ENCODE measurements at regions not wholly inside any gene's neighbourhood (a gene's known extent, or its start where the extent isn't known, plus 50 kb on each side); places are given as distances from the start of the nearest gene placed in this dataset.

DNA sequence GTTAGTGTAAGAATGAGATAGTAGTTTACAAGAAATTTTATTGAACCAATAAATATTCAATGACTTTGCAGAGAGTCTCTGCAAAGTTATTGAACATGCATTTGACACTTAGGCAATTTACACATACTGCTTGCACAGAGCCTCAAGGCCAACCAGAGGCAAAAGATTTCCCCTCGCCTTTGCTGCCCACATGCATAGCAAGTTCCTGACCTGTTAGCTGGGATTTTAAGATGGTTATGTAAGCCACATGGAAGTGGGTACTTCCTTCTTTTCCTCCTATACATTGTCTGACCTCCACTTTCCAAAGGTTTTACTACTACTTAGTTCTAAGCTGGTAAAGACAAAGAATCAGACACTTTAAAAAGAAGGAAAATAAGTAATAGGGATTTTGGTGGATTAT is 430.1 kb upstream of the FRG1 start:
- ChIA-PET RAD21 (ENCODE audit: low non-redundant PET in 1 of 2, low total read pairs in 2 of 2, uncharacterized antibody in 2 of 2, unreplicated experiment in 2 of 2) (no interaction called here), CTCF (no interaction called here), POLR2A (no interaction called here)
- Histone ChIP-seq H3K36me3 (ENCODE audit: control insufficient read depth in 1 of 2, insufficient read depth in 2 of 2, low read length in 2 of 2) (no peaks in the 10 kb centered on the region), H3K4me1 (ENCODE audit: control insufficient read depth in 1 of 2, insufficient read depth in 2 of 2, low read length in 2 of 2) (no peaks in the 10 kb centered on the region), H3K9me3 (ENCODE audit: control insufficient read depth in 1 of 2, insufficient read depth in 1 of 2, low read depth in 1 of 2, low read length in 2 of 2) (no peaks in the 10 kb centered on the region), H3K27ac (ENCODE audit: low read depth, low read length) (no peak overlapping the region), H3K27me3 (ENCODE audit: insufficient read depth, low read length) (no peaks in the 10 kb centered on the region), H3K9ac (ENCODE audit: low read length) (no peak overlapping the region), H3K4me2 (ENCODE audit: low read length) (no peak overlapping the region), H3K79me2 (ENCODE audit: insufficient read depth, low read length) (no peaks in the 10 kb centered on the region), H4K20me1 (ENCODE audit: insufficient read depth) (no peaks in the 10 kb centered on the region), H3K9me2 (ENCODE audit: insufficient read depth) (no peaks in the 10 kb centered on the region), H2AFZ (ENCODE audit: low read depth, low read length, poor library complexity, severe bottlenecking) (no peak overlapping the region), H3K4me3 (replicated peaks in 1 of 2; ENCODE audit: low read depth in 1 of 2, low read length in 2 of 2) (no peak overlapping the region)
- DNase-seq (ENCODE audit: low read depth, low spot score) (no peak), ATAC-seq (no peak)
- TF ChIP-seq SP1 (IDR thresholded peaks at IDR 0.05; ENCODE audit: low read depth), result no peak
- TF ChIP-seq, protein P1, sequence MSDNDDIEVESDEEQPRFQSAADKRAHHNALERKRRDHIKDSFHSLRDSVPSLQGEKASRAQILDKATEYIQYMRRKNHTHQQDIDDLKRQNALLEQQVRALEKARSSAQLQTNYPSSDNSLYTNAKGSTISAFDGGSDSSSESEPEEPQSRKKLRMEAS (IDR thresholded peaks at IDR 0.05), result no peak
- no peak for TF ChIP-seq CBX3 (IDR thresholded peaks at IDR 0.05; ENCODE audit: low read depth)
- TF ChIP-seq EZH2 (IDR thresholded peaks at IDR 0.05), result no peak
- TF ChIP-seq TCF7L2 (IDR thresholded peaks at IDR 0.05; ENCODE audit: borderline replicate concordance, extremely low read depth, insufficient read depth, insufficient read length), result no peak
- no peak for TF ChIP-seq CEBPB (IDR thresholded peaks at IDR 0.05; ENCODE audit: low read depth)
- intact Hi-C loops (cut with micrococcal nuclease), result no loop called here
- no TSS peak for BruUV-seq (replicated peaks)

DNA sequence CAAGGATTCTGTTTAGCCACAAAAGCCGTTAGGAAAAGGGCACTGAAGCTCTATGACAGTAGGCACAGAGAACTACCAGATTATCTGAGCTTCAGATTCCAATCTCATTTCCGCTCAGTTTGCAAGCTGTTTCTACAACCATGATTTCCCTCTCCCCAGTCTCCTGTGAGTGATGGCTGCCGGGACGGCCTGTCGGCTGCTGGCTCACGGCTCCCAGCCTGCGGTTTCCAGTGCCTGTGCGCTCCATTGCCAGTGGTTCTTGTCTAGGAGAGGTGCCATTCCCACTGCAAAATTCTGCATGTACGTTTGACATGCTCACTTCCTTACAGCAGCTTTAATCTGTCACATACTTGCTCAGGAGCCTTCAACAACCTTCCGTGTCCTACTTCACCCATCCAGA is 429.1 kb upstream of the FRG1 start:
- POLR2A ChIA-PET, result no interaction called here
- H4K20me1 ChIP-seq (ENCODE audit: insufficient read depth), result no peaks in the 10 kb centered on the region
- CTCF ChIA-PET, result no interaction called here
- intact Hi-C loops (cut with micrococcal nuclease), result no loop called here
- no peaks in the 10 kb centered on the region for H3K36me3 ChIP-seq (ENCODE audit: control insufficient read depth in 1 of 2, insufficient read depth in 2 of 2, low read length in 2 of 2)
- ATAC-seq (no peak), DNase-seq (ENCODE audit: low read depth, low spot score) (no peak)
- H3K9ac ChIP-seq (ENCODE audit: low read length), result no peak overlapping the region
- H3K9me2 ChIP-seq (ENCODE audit: insufficient read depth), result no peaks in the 10 kb centered on the region
- H3K79me2 ChIP-seq (ENCODE audit: insufficient read depth, low read length), result no peaks in the 10 kb centered on the region
- no peak overlapping the region for H2AFZ ChIP-seq (ENCODE audit: low read depth, low read length, poor library complexity, severe bottlenecking)
- H3K4me3 ChIP-seq (replicated peaks in 1 of 2; ENCODE audit: low read depth in 1 of 2, low read length in 2 of 2), result no peak overlapping the region
- RAD21 ChIA-PET (ENCODE audit: low non-redundant PET in 1 of 2, low total read pairs in 2 of 2, uncharacterized antibody in 2 of 2, unreplicated experiment in 2 of 2), result no interaction called here
- BruUV-seq (replicated peaks), result no TSS peak
- H3K27me3 ChIP-seq (ENCODE audit: insufficient read depth, low read length), result no peaks in the 10 kb centered on the region
- H3K4me2 ChIP-seq (ENCODE audit: low read length), result no peak overlapping the region
- H3K9me3 ChIP-seq (ENCODE audit: control insufficient read depth in 1 of 2, insufficient read depth in 1 of 2, low read depth in 1 of 2, low read length in 2 of 2), result no peaks in the 10 kb centered on the region
- no peaks in the 10 kb centered on the region for H3K4me1 ChIP-seq (ENCODE audit: control insufficient read depth in 1 of 2, insufficient read depth in 2 of 2, low read length in 2 of 2)
- H3K27ac ChIP-seq (ENCODE audit: low read depth, low read length), result no peak overlapping the region
- TF ChIP-seq RAD21 (IDR thresholded peaks at IDR 0.05; ENCODE audit: low read depth), result no peak
- no peak for TF ChIP-seq POLR2A (IDR thresholded peaks at IDR 0.05; ENCODE audit: borderline replicate concordance, extremely low read depth, insufficient read depth, insufficient read length)
- TF ChIP-seq TCF7L2 (IDR thresholded peaks at IDR 0.05; ENCODE audit: borderline replicate concordance, extremely low read depth, insufficient read depth, insufficient read length), result no peak
- TF ChIP-seq CBX3 (IDR thresholded peaks at IDR 0.05; ENCODE audit: low read depth), result no peak
- no peak for TF ChIP-seq POLR2AphosphoS5 (IDR thresholded peaks at IDR 0.05; ENCODE audit: low read depth, low read length)
- TF ChIP-seq, protein P2, sequence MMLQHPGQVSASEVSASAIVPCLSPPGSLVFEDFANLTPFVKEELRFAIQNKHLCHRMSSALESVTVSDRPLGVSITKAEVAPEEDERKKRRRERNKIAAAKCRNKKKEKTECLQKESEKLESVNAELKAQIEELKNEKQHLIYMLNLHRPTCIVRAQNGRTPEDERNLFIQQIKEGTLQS (IDR thresholded peaks at IDR 0.05), result no peak
- TF ChIP-seq, protein P3, sequence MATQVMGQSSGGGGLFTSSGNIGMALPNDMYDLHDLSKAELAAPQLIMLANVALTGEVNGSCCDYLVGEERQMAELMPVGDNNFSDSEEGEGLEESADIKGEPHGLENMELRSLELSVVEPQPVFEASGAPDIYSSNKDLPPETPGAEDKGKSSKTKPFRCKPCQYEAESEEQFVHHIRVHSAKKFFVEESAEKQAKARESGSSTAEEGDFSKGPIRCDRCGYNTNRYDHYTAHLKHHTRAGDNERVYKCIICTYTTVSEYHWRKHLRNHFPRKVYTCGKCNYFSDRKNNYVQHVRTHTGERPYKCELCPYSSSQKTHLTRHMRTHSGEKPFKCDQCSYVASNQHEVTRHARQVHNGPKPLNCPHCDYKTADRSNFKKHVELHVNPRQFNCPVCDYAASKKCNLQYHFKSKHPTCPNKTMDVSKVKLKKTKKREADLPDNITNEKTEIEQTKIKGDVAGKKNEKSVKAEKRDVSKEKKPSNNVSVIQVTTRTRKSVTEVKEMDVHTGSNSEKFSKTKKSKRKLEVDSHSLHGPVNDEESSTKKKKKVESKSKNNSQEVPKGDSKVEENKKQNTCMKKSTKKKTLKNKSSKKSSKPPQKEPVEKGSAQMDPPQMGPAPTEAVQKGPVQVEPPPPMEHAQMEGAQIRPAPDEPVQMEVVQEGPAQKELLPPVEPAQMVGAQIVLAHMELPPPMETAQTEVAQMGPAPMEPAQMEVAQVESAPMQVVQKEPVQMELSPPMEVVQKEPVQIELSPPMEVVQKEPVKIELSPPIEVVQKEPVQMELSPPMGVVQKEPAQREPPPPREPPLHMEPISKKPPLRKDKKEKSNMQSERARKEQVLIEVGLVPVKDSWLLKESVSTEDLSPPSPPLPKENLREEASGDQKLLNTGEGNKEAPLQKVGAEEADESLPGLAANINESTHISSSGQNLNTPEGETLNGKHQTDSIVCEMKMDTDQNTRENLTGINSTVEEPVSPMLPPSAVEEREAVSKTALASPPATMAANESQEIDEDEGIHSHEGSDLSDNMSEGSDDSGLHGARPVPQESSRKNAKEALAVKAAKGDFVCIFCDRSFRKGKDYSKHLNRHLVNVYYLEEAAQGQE (IDR thresholded peaks at IDR 0.05; ENCODE audit: low read depth), result no peak
- TF ChIP-seq EZH2 (IDR thresholded peaks at IDR 0.05), result no peak
- no peak for TF ChIP-seq SRF (IDR thresholded peaks at IDR 0.05; ENCODE audit: low read depth)
- TF ChIP-seq EZH2phosphoT487 (IDR thresholded peaks at IDR 0.05; ENCODE audit: borderline replicate concordance), result no peak
- no peak for TF ChIP-seq FOSL1 (IDR thresholded peaks at IDR 0.05; ENCODE audit: low read depth)
- no peak for TF ChIP-seq ZFX (IDR thresholded peaks at IDR 0.05)
- no peak for TF ChIP-seq CEBPB (IDR thresholded peaks at IDR 0.05; ENCODE audit: low read depth)
- no peak for TF ChIP-seq SP1 (IDR thresholded peaks at IDR 0.05; ENCODE audit: low read depth)
- TF ChIP-seq SIN3A (IDR thresholded peaks at IDR 0.05; ENCODE audit: low read depth), result no peak
- TF ChIP-seq EGR1 (IDR thresholded peaks at IDR 0.05; ENCODE audit: low read depth), result no peak
